GM19455 (cell line): ENCODE measurements at regions not wholly inside any gene's neighbourhood (a gene's known extent, or its start where the extent isn't known, plus 50 kb on each side); places are given as distances from the start of the nearest gene placed in this dataset.
"Not testable (repeated sequence)": the region's sequence is repeated elsewhere in the genome, so short reads cannot be mapped to it uniquely, and the experiment has no call there.

ENCODE experiments used
- ATAC-seq: cut with Tn5 transposase; IDR thresholded peaks from one replicate; pipeline ENCODE4 v1.9.1; 2021; ENCODE audit not compliant: unreplicated experiment

DNA sequence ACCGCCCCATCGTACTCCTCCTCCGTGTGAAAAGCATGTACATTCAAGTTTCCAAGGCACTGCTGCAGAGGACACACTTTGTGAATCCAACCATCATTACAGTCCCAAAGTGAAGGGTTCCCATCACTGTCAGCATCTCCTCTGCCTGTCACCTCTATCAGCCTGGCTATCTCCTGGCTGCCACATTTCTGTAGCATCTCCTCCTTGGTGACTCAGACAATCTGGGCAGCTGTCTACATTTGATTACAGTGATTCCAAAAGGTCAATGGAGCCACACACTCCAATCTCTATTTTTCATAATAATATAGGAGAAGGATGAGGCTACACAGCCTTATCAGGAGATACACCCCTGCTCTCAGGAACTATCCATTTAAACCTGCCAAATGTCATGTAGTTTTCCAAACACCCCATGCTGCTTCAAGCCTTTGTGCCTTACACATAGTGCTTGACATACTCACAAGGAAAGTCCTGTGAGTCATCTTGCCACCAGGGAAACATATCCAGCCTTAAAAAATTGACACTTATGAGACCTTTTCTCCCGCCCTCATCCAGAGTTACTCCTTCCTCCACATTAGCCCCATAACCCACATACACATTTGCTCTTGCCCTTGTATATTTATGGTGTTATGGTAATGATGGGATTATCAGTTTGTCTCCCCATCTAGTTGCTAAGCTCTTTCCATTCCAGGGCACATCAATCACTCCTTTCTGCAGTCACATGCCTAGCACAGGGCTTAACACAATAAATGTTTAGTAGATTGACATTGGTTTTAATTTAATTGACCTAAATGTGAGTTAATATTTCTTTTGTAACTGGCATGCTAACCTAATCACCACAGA lies 250.1 kb upstream of the CDH5 start:
- ATAC-seq: no peak

DNA sequence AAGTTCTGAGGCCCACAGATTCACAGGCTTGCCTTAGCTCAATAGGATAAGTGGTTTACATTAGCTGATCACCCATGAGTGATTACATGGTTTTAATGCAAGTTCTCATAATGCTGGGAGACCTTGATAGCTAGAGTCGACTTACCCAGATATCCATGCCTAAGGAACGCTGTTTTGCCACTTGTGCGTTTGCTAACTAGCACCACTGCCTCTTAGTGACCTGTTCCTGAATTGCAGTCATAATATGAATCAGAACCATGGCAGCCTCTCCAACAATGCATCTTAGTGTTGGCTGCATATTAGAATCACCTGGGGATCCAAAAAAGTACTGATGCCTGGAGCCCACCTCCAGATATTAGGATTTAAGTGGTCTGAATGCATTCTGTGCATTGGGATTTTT lies 251.1 kb upstream of the CDH5 start:
- ATAC-seq: no peak

DNA sequence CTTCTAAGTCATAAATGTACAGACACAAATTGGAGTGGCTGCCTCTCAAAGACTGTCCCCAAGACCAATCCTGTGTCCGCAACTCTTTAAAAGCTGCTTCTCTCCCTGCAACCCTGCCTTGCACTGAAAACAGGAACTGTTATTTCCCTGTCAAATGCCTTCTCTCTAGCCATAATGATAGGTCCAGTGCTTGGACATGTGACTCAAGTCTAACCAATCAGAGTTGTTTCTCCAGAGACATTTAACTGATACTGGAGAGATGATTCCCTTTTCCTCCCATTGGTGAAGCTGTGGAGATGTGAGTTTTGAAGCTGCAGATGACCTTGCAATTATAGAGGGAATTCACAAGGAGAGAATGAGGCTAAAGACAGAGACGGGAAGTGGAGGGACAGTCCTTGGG lies 253.3 kb upstream of the CDH5 start:
- ATAC-seq: no peak

DNA sequence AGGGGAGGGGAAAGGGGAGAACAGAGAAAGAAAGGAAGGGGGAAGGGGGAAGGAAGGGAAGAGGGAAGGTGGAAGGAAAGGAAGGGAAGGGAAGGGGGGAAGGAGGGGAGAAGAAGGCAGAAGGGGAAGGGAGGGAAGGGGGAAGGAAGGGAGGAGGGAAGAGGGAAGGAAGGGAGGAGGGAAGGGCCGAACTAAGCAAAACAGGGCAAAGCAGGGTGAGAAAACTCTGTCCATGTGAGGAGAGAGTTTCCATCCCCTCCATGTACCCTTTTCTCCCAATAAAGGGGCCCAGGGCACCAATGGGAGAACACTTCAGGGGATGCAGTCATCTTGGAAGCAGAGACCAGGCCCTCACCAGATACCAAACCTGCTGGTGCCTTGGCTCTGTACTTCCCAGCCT lies 256.8 kb upstream of the CDH5 start:
- no peak for ATAC-seq

DNA sequence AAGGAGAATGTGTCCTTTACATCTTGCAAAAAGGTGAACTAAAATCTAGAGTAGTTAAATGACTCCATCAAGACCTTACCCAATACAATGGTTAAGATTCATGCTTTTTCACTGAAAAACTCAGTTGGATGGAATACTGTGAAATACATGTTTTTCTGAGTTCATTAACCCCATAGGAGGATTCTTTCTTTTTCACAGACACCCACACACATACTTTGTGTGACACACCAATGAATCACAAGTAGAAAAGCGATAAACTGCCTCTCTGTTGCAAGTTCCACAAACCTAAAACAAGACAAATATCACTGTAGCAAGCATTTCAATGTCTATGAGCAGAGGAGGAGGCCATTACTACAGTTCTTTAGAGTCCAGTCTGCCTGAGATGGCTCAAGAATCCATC lies 258.8 kb upstream of the CDH5 start:
- ATAC-seq: no peak

DNA sequence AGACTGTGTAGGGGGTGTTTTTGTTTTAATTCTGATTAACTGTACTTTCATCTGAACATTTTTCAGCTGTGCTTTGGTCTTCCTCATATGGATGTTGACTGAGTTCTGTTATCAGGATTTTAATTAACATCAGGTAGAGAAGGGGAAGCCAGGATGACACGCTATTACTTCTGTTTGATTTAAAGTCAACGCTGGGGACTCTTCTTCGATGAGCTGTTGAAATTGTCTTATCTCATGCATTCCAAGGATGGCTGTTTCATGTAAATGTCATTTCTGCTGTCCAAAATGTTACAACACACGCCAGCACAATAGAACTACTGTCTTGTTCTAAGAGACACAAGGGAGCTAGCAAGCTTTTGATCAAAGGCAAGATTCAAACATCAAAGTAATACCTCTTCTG lies 263.3 kb upstream of the CDH5 start:
- ATAC-seq: no peak

DNA sequence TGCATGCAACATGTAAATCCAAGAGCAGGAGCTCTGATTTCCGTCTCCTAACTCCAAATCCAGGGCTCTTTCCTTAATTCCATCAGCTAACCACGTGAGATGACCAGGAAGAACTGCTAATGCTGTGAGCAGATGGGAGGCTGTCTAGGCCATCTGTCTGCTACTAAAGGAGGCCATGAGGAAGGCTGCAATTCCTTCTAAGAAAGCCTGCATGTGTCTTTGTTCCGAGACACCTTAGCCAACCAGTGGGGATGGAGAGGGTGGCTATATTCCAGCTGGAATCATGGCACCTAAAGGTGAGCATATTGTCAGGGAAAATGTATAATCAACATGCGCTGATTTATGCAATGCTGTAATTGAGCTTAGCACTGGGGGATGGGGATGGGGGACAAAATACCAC lies 267.2 kb upstream of the CDH5 start:
- ATAC-seq: no peak

DNA sequence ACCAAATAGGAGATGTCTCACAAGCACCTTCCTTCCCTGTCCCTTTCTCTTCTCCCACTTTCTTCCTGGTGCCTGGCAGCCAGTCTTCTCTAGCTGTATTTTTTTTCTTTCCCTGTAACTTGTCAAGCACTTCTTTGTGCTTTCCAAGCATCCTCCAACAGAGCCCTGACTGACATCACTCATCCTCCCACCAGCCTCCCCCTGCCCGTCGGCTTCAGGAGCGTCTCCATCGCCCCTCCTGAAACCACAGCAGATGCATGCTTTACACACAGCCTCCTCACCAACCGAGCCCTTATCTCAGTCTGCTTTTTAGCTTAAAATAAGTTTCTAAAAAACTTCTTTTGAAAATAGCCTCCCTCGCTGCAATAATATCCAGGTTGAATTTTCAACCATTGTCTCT lies 268.7 kb upstream of the CDH5 start:
- ATAC-seq: no peak

DNA sequence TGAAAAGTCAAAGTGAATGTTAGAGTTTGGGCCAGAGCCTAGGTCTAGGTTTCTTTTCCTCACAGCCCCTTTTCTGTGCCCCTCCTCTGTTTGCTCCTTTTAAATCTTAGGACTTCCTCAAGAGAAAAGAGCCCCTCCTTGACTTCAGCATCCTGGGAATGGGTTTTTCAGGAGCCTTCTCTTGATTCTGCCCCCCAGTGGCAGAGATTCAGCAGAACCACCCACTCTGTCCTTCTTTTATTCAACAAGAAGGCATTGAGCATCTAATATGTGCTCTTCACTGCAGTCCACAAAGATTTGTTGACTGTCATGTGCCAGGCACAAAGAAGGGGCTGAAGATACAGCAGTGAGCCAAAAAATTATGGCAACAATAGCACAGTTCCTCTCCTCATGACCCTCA lies 270.8 kb upstream of the CDH5 start:
- no peak for ATAC-seq

DNA sequence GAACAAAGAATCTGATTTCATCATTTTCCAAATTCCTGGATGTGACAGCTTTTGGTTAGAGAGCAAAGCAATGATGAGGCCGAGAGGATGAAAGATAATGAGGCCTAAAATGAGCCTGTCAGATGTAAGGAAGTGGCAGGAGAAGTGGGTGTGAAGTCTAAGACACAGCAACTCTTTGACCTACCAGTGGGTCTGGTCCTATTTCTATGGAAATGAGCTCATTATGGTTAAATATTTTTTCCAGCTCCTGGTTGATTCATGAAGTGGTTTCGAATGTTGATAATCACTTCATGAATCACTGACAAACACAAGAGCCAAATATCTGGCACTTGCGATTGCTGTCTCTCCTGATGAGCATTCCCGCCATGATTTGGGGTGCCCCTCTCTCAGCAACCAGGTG lies 273.3 kb upstream of the CDH5 start:
- ATAC-seq: no peak

DNA sequence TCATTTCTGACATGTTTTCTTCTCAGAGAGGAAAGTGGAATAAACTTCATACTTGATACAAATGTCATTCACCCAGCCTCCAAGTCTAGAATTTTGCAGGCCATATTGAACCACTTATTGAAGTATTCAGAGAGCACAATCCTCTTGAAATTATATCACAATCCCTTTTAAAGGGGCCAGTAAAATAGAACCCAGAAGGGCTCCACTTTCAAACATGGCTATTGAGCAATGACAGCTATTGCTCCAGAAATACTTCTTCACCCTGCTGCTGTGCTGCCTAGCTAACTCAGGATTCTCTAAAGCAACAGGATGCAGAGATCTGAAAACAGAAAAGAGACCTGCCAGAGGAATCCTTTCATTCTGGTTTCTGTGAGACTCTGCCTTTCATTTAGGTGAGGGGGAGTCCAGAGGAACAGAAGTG lies 275.0 kb upstream of the CDH5 start:
- no peak for ATAC-seq

DNA sequence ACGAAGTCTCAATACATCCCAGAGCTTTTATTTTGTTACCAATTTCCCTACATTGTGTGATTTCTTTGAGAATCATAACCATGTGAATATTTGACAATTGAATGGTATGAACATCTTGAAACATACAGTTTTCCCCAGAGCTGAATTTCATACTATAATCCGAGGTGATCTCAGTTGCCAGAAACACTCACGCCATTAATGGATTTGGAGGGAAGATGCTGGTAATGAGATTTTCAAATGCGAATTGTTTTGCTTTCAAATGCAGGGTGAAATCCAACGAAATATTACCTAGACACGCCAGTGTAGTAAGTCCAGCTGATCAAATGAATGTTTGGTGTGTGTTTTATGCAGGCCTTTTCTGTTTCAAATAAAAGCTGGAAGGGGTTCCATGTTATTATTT lies 277.8 kb upstream of the CDH5 start:
- ATAC-seq: no peak

DNA sequence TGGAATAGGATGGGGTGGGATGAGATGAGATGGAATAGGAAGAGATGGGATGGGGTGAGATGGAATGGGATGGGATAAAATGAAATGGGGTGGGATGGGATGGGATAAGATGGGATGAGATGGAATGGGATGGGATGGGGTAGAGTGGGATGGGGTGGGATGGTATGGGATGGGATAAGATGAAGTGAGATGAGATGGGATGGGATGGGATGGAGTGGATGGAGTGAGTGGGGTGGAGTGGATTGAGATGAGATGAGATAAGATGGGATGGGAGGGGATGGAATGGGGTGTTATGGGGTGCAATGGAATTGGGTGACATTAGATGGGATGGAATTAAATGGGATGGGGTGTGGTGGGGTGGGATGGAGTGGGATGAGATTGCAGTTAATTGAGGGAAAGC lies 279.2 kb upstream of the CDH5 start:
- ATAC-seq: no peak

DNA sequence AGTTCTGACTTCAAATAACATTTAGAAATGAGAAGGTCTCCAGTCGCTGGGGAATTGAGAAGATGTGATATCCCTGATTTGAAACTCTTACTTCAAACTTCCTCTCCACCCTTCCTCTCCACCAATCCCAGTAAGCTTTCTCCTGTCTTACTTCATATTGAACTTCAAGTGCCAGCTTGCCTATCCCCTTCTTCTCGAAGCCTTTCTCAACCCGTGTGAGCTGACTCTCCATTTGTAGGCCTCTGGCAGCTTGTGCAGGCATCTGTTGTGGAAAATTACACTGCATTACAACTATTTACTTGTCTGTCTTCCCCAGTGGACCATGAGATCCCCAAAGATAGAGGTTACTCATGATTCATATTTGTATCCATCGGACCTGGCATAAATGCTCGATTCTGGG lies 280.8 kb upstream of the CDH5 start:
- no peak for ATAC-seq

DNA sequence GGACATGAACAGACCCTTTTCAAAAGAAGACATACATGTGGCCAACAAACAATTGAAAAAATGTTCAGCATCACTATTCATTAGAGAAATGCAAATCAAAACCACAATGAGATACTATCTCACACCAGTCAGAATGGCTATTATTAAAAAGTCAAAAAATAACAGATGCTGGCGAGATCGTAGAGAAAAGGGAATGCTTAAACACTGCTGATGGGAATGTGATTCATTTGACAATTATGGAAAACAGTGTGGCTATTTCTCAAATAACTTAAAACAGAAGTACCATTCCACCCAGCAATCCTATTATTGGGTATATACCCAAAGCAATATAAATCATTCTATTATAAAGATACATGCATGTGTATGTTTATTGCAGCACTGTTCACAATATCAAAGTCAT lies 281.8 kb upstream of the CDH5 start:
- ATAC-seq: not testable (repeated sequence)

DNA sequence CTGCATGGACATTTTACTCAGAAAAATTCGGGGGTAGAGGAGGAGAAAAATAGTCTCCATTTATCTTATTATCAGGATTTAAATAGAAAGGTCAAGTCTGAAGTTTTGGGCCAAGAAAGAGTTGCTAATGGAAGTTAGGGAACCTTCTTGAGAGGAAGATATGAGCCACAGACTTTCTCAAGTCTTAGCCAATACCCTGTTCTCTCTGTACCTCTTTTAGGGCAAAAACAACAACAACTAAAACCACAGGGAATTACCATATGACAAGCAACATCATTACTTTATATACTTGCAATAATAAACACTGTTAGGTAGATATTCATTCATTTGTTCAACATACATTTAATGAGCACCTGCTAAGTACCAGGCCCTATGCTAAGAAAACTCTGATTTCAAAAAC lies 282.2 kb upstream of the CDH5 start:
- ATAC-seq: no peak

DNA sequence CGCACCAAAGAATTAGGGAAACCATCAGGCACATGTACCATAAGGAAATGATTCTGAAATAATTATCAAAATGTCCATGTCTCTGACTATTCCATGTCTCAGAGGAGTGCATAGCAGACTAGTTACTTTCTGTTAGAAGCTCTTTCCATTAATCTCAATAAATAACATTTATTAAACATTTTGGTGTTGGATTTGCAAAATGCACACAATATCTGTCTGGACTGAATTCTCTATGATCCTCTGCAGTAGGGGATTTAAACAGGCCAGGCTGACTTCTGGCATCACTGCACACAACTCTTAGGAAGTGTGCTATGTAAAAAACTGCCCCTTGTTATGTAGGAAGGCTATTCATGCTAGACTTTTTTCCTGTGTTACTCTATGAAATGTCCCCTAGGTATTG lies 283.3 kb upstream of the CDH5 start:
- ATAC-seq: no peak

DNA sequence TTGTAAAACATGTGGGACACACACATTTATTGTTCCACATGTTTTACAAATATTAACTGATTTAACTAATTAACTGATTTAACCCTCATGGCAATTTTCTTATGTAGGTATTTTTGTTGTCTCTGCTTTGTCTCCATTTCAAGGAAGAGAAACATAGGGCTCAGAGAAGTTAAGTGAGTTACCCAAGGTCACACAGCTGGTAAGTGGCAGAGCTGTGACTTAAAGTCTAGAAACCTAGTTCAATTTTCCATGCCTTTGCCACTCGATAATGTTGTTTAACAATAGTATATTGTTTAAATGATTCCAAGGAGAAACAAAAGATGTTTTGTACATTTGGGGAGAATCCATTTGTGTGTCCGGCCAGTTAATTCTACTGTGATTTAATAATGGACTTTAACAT lies 284.1 kb upstream of the CDH5 start:
- no peak for ATAC-seq

DNA sequence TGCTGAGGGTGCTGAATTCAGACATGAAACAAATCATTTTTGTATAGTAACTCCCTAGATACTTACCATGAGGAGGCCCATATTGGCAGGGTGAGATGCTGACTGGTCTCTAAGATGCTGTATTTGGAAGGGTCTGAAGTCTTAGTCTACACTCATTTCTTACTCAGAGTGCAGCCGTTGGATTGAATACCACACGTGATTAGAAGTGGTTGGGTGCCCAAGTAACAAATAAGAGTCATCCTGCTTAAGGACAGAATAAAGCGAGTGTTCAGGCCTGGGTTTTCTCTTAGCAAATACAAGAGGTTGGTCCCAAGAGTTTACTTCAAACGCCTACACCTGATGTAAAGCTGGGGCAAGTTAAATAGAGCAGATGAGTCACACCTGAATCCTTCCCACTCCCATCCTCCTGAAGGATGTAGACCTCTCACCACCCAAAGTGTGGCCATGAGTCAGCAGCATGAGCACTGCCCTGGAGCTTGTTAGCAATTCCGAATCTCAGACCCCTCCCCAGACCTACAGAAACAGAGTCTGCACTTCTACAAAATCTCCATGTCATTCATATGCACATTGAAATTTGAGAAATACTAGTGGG lies 284.6 kb upstream of the CDH5 start:
- no peak for ATAC-seq

DNA sequence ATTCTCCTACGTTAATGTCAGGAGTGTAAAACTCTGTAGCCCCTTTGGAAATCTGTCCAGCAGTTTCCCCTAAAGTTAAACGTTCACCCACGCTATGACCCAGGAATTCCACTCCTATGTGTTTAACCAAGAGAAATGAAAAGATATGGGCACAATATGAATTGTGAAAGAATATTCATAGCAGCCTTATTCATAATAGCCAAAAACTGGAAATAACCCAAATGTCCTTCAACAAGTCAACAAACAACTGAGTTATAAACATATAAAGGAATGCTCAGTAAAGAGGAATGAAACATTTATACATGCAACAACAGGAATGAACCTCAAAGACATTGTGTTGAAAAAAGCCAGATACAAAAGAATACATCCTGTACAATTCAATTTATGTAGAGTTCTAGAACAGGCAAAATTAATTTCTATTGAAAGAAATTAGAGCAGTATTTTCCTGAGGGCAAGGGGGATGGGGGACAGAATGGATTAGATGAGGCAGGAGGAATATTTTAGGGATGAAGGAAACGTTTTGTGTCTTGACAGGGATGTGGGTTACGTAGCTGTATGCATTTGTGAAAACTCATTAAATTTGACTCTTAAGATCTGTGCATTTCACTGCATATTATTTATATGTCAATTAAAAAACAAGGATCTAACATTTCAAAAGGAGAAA lies 286.7 kb upstream of the CDH5 start:
- ATAC-seq: no peak

DNA sequence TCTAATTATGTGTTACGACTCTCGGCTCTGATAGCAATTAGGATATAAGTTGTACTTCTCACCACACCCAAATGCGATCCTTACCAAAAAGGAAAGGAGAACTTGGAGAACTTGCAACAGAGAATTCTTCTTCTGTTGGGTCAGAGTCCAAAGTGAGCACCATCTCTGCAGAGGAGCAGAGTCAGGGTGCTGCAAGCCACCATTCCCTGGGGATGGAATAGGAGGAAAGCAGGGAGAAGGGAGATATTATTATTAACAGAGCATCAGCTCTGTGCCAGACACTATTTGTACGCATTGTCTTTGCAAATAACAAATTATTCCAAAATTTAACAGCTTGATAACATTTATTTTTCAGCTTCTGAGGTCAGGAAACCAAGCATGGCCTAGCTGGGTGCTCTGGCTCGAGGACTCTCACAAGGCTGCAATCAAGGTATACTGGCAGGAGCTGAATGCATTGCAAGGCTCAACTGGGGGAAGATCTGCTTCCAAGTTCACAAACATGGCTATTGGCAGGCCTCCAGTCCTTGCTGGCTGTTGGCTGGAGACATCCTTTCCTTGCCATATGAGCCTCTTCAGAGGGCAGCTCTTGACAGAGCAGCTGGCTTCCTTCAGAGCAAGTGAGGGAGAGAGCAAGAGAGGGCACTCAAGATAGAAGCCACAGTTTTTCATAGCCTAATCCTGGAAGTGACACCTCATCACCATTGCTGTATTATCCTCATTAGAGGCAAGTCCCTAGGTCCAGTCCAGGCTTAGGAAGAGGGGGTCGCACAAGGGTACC lies 296.2 kb upstream of the CDH5 start:
- no peak for ATAC-seq

DNA sequence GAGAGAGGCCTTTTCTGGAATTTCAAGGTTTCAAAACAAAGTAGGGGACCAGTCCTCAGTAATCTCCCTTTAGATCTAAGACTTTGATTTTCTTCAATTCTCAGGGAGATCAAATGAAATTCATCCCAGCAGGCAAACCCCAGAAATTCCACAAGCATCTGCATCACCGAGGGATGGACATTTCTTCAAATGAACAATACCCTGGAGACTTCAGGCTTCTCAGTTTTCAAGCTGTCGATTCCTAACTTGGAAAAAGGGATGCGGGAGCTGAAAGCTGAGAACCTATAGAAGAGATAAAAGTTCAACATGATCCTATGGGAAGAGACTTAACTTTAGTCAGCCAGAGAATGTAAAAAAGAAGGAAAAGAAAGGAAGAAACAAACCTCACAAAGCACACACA lies 296.9 kb upstream of the CDH5 start:
- ATAC-seq: no peak
